Astrocyte of the hippocampus (primary cell): ENCODE measurements at regions not wholly inside any gene's neighbourhood (a gene's known extent, or its start where the extent isn't known, plus 50 kb on each side); places are given as distances from the start of the nearest gene placed in this dataset.
"Not testable (repeated sequence)": the region's sequence is repeated elsewhere in the genome, so short reads cannot be mapped to it uniquely, and the experiment has no call there.

Source experiments
- DNase-seq: peaks from one replicate; pipeline ENCODE4 v3.0.0; 2011; ENCODE audit warnings: low read depth, low spot score

- DNase-seq = no peak
Measured at GRCh38 chr12:4822572-4822971, 87.1 kb upstream of the KCNA1 start.

DNA sequence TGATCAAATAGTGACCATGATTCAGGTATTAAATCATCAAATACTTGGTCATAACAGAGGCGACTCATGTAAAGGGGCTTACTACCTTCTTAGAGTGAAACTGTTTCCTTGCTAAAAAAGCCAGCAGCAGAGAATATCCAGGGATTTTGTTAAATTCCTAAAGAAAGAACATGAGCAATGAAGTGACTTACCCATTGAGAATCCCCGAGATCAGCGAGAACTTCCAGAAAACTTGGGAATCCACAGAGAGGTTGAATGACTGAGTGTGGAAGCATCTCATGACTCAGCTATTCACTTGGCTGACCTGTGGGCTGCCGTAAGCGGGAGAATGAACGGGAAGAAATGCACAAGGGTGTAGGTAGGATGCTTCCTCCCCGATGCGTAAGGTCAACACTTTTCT lies 85.3 kb upstream of the KCNA1 start:
- DNase-seq = peak; percentile 79

DNA sequence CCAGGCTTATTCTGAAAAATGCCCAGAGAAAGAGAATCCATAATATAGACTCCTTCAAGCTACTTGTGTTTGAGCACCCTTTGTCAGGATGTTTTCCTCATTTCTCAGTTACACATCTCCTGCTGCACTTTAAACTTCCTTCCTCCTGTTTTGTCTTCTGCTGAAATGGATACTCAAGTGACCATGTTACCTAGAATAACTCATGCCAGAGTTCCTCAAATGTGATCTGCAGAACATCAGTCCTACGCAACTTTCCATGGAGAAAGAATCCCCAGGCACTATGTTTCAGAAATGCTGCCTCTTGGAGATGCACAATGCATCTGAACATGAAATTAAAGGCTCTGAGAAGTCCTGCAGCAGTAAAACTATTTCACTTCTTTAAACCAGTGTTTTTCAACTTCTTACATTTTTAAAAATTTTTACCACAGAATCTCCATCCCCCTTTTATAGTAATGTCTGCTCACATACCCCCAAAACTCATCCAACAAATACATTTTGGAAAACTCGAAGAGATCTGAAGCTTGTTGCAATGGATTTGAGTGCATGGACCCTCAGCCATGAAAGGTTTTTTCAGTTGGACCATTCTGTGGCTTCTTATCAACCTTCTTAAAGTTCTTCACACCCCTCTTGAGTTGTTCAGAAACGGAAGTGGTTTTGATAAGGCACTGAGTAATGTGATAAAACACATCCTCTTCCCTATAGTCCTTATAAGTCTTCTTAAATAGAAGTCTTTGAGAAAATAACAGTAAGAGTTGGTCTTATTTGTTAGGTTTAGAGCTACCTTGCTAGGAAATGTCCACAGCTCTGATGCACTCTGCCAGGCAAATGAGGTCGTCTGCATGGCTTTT lies 84.5 kb upstream of the KCNA1 start:
- DNase-seq = no peak

GRCh38 chr12:4826909-4827308 lies 82.8 kb upstream of the KCNA1 start:
- no peak for DNase-seq

DNA sequence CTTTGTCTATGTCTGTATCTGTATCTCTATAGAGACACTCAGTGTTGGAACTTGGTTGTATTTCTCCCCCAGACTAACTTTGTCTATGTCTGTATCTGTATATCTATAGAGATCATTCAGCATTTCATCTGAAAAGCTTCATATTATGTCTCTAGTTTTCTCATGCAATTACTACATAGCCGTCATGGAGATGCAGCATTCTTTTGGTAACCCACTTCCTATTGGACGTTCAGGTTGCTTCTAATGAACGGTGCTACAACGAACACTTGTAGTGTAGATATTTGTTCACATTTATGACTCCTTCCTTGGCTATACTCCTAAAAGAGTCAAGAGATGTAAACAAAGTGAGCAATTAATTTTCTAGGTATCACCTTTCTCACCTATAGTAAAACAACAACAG lies 81.5 kb upstream of the KCNA1 start:
- DNase-seq = no peak

DNA sequence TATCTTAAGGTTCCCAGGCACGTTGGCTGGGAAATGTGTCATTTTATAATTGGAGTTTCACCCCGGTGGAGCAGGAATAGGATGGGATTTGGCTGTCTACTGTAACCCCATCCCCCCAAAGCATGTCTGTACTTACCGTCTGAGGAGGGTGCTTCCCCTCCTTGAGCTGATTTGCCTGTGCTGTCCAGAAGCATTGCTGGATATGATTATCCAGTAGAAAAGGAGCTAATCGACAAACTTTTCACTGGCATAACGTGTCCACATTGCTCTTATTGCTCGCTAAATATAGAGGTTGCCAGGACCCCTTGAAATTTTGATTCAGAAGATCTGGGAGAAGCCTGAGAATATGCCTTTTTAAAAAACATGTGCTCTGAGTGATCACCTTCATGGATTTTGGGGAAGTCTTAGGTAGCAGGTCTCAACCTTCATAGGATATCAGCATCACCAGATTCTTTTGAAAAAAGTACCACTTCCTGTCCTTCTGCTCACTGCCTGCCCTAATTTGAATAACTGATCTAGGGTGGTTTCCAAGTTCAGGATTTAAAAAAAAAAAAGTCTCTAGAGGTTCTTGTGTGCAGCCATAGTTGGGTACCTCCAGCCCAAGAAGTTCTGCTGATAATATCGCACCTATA lies 80.4 kb upstream of the KCNA1 start:
- no peak for DNase-seq

DNA sequence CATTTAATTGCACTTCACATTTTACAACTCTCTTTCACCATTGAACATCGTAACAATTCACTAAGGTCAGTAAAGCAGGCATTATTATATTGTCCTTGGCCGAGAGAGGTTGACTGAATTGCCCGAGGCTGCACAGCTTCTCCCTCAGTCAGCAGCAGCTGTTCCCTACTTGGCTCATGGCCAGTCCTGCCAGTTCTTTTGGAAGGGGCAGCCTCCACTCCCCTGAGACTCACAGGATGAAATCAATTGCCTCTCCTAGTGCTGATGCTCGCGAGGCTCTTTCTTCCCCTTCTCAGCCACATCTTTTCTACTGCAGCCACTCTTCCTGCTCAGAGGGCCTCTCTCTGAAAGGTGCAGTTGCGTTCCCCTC lies 79.9 kb upstream of the KCNA1 start:
- no peak for DNase-seq

DNA sequence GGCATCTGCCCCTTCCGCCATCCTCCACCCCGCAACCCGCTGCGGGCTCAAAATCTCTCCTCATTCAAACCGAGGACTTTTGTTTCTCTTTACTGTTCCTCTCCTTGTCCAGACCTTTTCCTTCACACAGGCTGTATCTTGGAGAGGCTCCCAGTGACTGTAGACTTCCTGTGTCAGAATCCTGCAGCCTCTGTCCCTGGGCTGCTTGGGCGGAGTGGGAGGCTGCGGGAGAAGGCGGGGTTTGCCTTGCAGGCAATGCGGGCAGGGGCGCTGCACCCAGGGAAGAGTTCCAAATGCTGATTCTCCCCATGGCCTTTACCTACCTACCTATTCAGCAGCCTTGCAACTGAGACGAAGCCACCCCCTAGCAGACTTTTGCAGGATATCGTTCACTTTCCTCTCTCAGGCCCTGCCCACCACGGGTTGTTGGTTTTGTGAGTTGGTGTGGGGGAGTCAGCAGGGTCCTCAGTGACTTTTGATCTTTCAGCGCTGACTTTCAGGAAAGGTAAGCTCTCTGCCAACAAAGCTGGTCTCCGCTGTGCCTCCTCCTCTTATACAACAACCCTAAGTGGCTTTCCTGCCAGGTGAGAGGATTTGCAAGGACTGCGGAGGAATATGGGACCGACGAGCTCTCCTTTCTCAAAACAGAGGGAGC lies 79.0 kb upstream of the KCNA1 start:
- DNase-seq = no peak

GRCh38 chr12:4833053-4833452 lies 76.7 kb upstream of the KCNA1 start:
- no peak for DNase-seq

DNA sequence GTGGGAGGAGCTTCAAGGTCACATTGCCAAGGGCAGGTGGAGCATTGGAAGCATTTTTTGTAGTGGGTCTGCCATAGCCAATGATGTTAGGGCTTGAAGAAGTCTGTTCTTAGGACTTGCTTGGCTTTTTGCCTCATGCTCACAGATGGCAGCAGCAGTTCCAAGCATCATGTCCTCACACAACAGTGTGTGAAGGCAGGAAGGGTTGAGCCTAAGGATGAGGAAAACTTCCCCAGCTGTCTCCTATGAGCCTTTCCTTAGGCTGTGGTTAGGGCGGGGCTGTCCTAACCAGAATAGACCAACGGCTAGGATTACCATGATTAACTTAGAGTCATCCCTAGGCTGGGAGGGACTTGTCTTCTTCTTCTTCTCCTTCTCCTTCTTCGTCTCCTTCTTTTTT lies 76.2 kb upstream of the KCNA1 start:
- DNase-seq = no peak

- not testable (repeated sequence) for DNase-seq
Measured at GRCh38 chr12:4842401-4842800, 67.3 kb upstream of the KCNA1 start.

GRCh38 chr12:4843907-4844306 lies 65.8 kb upstream of the KCNA1 start:
- DNase-seq = no peak

DNA sequence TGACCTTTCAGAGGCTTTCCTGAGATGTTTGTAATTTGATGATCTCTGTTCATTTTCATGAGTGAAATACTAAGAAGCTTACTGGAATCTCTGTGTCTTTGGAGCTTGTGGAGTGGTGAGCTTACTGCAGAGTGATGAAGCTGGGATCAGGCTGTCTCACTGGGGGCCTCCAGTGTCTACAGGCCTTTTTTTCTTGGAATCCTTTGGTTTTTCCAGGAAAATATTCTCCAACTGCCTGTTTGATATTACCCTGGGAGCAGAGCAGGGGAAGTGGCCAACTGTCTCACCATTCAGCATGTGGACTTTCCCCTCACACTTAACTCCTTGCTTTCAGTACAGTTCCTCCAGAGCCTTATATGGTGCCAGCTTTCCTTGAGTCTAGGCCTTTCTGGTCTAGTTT lies 62.0 kb upstream of the KCNA1 start:
- DNase-seq = no peak

GRCh38 chr12:4849115-4849541 lies 60.6 kb upstream of the KCNA1 start:
- peak; percentile 42 for DNase-seq

DNA sequence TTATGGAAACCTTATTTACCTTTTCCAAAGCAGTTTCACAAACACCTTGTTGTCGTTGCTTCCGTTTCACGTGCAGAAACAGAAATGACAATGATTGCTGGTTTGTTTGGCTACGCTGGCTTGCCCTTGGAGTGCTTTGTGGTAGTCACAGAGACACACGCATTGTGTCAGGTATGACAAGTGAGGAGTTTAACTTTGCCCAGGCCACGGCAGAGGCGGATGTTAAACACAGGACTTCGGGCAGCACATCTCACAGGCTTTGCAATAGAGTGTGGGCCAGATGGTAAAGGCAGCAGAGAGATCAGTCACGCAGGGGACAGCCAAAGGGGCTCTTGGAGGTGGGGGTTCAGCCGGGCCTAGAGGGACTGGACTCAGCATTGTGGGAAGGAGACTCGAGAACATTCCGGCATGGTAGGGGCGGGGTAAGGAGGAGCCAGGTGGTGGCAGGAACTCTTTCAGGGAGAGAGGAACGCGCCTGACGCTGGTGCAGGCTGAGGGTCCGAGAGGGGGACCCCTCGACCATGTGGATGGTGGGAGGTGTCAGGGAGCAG lies 59.8 kb upstream of the KCNA1 start:
- no peak for DNase-seq

- DNase-seq = no peak
Measured at GRCh38 chr12:4850857-4851380, 58.8 kb upstream of the KCNA1 start.

- DNase-seq = no peak
Measured at GRCh38 chr12:4852308-4852707, 57.4 kb upstream of the KCNA1 start.

GRCh38 chr12:4852911-4853310 lies 56.8 kb upstream of the KCNA1 start:
- no peak for DNase-seq

- DNase-seq = peak; percentile 90
Measured at GRCh38 chr12:4855121-4855924, 54.4 kb upstream of the KCNA1 start.

- DNase-seq = no peak
Measured at GRCh38 chr12:4856596-4856995, 53.1 kb upstream of the KCNA1 start.
